GM19023 (cell line): ENCODE measurements at regions not wholly inside any gene's neighbourhood (a gene's known extent, or its start where the extent isn't known, plus 50 kb on each side); places are given as distances from the start of the nearest gene placed in this dataset.

Source experiments
- ATAC-seq: cut with Tn5 transposase; IDR thresholded peaks from one replicate; pipeline ENCODE4 v1.9.1; 2021; ENCODE audit warnings: mild to moderate bottlenecking, moderate library complexity; ENCODE audit not compliant: unreplicated experiment

DNA sequence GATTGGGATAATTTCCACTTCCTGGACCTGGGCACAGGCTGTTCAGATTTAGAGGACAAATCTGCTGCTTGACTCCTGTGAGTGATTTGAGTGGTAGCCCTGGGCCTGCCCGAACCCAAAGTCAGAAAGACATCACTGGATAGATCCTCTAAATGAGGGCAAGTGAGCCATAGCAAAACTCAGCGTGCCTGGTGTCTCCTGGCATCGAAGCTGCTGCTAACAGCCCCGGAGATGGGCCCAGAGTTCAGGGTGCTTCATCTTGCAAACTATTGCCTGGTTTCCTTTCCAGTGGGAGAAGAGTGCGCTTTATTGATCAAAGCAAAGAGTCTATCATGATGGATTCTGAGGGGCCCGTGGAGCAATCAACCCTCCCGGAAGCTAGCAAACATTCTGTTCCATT lies 153.1 kb upstream of the KLHL29 start:
- no peak for ATAC-seq

GRCh38 chr2:23235292-23235691 lies 149.7 kb upstream of the KLHL29 start:
- ATAC-seq = no peak

DNA sequence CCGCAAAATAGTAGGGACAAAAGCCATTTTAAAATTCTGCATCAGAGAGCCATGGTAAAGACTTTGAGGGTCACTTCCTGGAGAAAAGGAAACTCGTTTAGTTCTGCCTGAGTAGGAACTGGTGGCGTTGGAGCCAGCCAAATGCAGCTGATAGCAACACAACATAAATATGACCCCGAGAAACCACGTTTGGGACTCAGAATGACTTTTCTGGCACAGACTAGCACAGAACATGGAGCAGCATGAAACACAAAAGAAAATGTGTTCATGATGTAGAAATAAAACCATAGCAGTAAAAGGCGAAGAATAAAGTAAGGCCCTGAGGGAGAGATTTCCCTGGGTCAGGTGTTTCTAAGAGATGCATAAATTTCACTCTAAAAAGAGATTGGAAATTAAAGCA lies 149.2 kb upstream of the KLHL29 start:
- ATAC-seq = no peak

- no peak for ATAC-seq
Observed at GRCh38 chr2:23237147-23237546, 147.8 kb upstream of the KLHL29 start.

DNA sequence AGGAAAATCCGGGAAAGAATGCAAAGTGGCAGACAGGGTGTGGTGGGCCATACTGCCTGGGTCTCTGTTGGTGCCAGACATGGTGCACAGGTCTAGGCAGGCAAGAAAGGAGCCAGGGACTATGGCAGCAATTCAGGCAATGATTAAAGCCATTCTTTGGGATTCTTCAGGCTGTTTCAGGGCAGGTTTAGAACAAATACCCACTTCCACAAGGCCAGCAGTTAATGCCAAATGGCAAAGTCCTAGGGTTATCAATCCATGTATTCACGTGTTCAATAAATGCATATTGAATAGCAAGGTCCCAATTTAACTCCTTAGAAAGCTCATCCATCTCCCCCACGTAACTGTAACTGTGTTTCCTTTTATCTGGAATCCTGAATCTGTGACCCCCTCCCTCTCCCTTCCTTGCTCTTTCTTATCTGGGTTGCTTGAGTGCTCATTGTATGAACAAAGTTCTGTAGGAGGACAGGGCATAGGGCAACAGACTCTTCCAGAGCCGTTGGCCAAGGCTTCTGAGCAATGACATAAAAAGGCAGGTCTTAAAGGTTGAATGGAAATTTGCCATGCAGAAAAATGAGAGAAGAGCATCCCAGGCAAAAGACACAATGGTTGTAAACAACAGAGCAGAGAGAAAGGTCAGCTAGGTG lies 146.8 kb upstream of the KLHL29 start:
- ATAC-seq = no peak

DNA sequence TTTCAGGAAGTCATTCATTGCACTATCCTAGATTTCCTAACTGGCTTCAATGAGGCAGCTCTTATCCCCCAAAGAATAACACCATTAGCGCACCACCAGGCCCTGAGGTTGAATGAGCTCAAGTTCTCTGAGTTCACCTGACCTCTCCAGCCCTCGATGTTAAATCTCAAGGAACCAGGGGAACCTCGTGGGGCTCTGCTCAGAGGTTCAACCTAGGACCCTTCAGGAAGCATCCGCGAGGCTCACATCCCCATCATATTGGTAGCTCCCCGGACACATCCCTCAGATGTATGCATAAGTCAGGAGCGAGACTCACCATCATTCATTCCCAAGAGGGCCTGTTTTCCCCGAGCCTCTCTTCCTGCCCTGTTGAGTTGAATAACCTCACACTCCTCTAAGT lies 145.6 kb upstream of the KLHL29 start:
- ATAC-seq = no peak

- no peak for ATAC-seq
Observed at GRCh38 chr2:23241121-23241520, 143.9 kb upstream of the KLHL29 start.

DNA sequence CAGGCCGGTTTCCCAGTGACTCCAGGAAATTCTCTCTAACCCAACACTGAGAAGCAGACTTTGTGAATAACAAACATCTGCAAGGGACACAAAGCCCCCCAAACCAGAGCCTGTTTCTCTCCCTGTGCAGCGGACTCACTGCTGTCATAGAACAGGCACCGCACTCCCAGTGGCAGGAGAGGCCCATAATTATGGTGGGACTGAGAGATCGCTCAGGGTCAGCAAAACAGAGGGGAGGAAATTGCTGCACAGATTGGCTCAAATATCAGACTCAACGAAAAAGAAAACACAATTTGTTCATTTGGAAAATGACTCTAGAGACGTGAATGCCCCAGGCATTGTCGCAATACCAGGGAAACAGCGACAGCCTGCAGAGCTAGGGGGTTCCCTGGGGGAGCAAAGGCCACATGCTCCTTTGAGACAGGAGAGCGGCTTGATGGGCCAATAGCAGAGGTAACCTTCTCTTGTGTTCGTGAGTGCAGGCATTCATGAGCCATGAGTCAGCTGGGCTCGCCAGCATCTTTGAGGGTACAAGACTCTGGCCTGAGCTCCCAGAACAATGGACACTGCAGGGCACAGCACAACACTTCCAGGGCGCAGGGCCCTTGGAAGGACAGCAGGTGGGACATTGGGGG lies 143.3 kb upstream of the KLHL29 start:
- no peak for ATAC-seq

DNA sequence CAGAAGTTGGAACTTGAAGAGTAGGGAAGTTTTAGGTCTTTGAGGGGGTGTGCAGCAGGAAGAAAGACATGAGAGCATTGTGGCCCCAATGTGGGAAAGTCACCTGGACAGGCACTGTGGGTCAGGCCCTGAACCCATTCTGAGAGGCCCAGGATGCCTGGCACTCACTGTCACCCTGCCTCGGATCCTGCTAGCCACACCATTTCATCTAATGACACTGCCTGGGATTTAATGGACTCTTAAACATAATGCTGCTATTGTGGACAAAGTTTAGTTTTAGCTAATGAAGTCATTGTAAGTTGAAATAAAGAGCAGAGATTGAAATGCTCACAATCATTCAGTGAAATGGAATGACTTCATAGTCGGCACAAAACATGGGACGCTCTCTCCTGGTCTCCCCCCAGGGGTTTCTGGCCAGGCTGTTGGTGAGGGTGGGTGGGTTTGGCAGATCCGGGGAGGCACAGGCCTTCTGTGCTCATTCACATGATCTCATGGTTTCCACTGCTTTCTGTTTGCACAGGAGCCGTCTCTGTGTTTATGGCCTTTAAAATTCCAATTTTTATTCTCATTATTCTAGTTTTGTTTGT lies 141.8 kb upstream of the KLHL29 start:
- no peak for ATAC-seq

DNA sequence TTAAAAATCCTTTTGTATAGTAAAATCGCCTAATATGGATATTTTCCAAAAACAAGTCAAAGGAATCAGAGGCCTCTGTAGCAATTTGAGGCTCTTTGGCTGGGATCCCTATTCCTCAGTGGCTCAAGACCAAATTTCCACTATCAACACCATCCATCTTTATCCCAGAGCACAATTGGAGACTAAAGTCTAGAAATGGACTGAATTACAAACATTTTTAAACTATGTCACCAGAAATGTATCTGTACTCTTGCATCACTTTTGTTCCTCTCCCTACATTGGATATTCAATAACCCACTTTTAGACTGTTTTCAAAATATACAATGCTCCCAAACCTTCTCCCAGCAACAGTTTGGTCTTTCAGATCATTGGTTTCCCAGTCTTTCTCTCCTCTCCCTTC lies 140.4 kb upstream of the KLHL29 start:
- no peak for ATAC-seq

DNA sequence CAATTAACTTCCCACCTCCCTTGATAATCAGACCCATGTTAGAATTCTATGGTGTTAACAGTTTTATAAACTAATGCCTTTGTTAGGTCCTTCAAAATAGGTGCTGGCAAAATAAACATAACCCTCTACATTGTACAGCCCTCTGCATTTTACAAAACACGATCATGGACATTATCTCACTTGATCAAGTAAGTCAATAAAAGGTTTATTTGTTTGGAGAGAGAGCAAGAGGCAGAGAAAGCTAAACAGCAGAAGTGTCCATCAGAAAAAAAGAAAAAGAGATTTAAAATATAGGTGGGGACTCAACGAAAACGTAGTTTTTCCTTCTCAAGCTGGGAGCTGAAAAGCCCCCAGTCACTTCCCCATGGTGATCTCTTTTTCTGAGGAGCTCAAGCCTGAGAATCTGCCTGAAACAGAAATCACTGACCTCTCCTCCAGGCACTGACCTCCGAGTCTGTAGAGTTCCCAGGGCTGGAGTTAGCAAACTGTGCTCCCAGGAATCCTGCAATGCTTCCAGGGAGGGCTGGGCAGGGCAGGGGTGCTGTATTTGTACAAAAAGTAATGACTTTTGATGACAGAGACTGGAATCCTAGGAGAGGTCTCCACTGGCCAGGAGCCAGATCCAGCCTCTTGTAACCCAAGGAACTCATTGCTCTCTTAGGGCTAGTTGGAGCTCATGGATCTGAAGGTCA lies 137.8 kb upstream of the KLHL29 start:
- no peak for ATAC-seq

DNA sequence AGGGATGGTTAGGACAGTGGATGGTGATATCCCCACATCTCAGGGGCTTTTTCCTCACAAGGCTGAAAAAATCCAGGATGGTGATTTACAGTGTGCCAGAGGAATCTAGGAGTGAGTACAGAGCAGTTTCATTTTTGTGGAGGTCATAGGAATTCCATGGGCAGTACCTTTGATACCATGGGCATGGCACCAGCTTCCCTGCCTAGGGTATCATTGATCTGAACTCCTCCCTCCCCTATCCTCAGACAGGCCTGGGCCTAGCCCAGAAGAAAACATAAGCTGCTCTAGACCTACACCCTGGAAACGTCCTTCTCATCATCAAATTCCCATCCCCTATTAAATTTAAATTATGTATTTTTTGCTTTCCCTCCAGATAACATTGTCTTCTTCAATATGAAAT lies 136.3 kb upstream of the KLHL29 start:
- no peak for ATAC-seq

DNA sequence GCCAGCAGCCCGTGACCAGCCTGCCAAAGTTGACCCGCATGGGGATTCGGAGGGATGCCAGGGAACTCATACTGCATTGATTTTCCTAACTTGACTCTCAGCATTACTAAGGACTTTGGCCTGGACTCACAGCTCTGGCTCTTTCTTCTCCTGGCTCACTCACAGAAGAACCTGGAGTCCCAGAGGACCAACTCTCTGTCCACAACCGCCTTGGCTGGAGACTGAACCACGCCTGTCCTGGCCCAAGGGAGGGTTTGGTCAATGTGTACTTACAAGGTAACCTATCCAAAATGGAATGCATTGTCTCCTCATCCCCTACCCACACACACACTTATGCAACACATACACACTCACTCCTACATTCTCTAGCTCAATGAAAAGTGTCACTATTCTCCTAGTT lies 135.6 kb upstream of the KLHL29 start:
- ATAC-seq = no peak

- ATAC-seq = no peak
Observed at GRCh38 chr2:23250371-23250770, 134.6 kb upstream of the KLHL29 start.

DNA sequence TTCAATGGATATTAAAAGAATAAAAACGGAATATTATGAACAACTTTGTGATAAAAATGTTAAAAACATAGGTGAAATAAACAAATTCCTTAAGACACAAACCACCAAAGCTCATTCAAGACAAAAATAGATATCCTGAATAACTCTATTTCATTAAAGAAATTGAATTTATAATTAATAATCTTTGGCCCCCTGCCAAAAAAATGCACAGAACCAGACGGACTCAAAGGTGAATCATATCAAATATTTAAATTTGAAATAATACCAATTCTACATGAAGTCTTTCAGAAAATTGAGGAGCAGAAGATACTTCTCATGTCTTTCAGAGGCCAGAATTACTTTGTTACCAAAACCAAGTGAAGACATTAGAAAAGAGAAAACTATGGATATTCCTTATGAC lies 128.3 kb upstream of the KLHL29 start:
- no peak for ATAC-seq

GRCh38 chr2:23260621-23261020 lies 124.4 kb upstream of the KLHL29 start:
- ATAC-seq = no peak

DNA sequence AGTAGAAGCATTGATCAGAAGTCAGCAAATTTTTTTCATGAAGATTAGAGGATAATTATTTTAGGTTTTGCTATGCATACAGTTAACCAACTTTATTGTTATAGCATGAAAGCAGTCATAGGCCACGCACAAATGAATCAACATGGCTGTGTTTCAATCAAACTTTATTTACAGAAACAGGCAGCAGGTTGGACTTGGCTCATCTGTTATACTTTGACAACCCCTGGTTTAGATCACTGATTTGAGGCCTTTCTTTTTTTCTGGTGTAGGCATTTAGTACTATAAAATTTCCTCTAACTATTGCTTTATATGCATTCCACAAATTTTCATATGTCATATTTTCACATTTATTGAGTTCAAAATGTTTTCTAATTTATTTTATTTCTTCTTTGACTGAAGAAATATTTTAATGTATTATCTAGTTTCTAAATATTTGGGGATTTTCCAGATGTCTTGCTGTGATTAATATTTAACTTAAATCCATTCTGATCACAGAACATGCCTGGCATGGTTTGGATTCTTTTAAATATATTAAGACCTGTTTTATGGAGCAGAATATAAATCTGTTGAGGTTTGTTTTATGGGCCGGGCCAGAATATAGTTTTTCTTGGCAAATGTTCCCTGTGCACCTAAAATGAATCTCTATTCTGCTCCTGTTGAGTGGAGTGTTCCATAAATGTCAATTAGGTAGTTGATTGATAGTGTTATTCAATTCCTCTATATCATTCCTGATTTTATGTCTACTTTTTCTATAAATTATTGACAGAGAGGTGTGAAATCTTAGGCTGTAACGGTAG lies 116.3 kb upstream of the KLHL29 start:
- no peak for ATAC-seq

GRCh38 chr2:23269747-23270146 lies 115.2 kb upstream of the KLHL29 start:
- ATAC-seq = no peak

DNA sequence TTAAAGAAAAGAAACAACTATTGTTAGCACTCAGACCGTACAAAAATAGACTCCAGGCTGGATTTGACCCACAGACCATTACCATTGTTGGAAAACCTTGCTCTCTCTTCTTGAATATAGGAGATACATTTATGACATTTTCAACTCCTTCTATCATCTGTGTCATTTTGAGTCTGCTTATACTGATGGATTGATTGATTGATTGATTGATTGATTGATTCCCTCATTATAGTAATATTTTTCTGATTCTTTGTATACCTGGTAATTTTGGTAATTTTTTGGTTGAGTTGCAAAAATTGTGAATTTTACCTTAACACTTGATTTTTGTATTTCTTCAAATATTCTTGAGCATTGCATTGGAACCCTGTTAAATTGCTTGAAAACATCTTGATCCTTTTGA lies 114.2 kb upstream of the KLHL29 start:
- no peak for ATAC-seq

GRCh38 chr2:23271230-23271629 lies 113.7 kb upstream of the KLHL29 start:
- ATAC-seq = no peak

DNA sequence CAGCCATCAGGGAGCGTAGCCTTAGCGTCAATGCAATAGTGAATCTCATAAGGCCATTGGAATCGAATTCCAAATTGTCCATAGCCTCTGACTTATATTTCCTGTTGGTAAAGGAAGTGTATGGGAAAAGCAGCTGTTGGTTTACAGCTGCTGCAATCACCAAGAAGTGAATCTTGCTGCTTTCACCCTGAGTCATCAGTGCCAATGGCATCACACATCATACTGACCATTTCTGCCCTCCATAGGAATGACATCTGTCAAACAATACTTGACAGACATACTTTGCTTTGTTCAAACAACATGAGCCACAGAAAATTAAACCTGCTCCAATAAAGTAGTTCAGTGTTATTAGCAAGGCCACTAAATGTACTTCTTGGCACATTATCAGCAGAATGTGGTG lies 111.2 kb upstream of the KLHL29 start:
- no peak for ATAC-seq
